ENCODE measurements at regions not wholly inside any gene's neighbourhood (a gene's known extent, or its start where the extent isn't known, plus 50 kb on each side); places are given as distances from the start of the nearest gene placed in this dataset.

DNA sequence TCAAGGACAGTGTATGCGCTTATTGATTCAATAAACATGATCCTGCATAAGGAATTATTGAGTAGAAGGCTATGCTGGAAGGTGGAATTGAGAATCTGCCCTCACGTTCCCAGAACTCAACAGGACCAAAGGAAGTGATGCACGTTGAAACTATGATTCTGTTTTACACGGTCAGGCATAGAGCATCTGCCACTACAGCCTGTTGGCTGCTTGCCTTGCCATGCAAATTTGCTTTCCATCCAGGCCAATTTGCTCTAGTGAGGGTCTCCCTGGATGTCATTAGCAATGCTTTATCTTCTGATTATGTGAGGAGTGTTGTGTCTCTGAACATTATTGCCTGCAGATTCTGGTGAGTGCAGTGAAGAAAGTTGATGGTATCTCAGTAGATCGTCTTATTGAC is 132.9 kb downstream of the ADRA2A start:
- ATAC-seq (no peak), DNase-seq (no peak)
- TF ChIP-seq, protein P1, sequence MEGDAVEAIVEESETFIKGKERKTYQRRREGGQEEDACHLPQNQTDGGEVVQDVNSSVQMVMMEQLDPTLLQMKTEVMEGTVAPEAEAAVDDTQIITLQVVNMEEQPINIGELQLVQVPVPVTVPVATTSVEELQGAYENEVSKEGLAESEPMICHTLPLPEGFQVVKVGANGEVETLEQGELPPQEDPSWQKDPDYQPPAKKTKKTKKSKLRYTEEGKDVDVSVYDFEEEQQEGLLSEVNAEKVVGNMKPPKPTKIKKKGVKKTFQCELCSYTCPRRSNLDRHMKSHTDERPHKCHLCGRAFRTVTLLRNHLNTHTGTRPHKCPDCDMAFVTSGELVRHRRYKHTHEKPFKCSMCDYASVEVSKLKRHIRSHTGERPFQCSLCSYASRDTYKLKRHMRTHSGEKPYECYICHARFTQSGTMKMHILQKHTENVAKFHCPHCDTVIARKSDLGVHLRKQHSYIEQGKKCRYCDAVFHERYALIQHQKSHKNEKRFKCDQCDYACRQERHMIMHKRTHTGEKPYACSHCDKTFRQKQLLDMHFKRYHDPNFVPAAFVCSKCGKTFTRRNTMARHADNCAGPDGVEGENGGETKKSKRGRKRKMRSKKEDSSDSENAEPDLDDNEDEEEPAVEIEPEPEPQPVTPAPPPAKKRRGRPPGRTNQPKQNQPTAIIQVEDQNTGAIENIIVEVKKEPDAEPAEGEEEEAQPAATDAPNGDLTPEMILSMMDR (IDR thresholded peaks at IDR 0.05): no peak
- Mint-ChIP-seq H3K4me3 (no peak overlapping the region), H3K27me3 (ENCODE audit: low read depth in 2 of 2) (peaks cover 3 to 8% of the 10 kb centered on the region in 2 donors), H3K36me3 (no peaks in the 10 kb centered on the region), H3K27ac (no peak overlapping the region), H3K9me3 (no peaks in the 10 kb centered on the region), H3K4me1 (no peaks in the 10 kb centered on the region)
- no peak overlapping the region for H3K4me3 ChIP-seq (ENCODE audit: low read length)
- WGBS (ENCODE audit: insufficient coverage): 86% methylated on average over 4 of the region's 5 CpGs
- no peaks in the 10 kb centered on the region for H3K4me1 ChIP-seq (ENCODE audit: control insufficient read depth, insufficient read depth, low read length)
- H3K27ac ChIP-seq (ENCODE audit: low read length): no peak overlapping the region
- no peaks in the 10 kb centered on the region for H3K36me3 ChIP-seq (ENCODE audit: control insufficient read depth, insufficient read depth, low read length)
- no peaks in the 10 kb centered on the region for H3K27me3 ChIP-seq (ENCODE audit: control insufficient read depth, insufficient read depth, low read length)
- no peaks in the 10 kb centered on the region for H3K9me3 ChIP-seq (ENCODE audit: control insufficient read depth, insufficient read depth, low read length)
- intact Hi-C loops (cut with micrococcal nuclease): no loop called here

DNA sequence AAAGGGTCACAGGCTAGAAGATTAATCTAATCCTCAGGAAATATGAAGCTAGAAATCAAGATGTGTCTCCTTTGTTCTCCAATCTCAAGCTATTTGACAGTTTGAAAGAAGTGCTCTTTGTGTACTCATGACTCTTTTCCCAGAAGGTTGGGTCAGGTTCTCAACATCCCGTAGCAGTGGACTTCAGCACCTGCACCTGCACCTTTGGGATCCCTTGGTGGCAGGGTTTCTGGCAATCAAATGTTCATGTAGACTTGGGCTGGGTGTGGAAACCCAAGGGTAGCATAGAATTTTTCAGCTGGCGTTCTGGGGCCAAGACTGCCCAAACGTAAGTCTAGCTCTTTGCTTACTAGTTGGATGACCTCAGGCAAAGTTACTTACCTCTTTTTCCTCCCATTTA is 134.4 kb downstream of the ADRA2A start:
- Histone ChIP-seq H3K36me3 (ENCODE audit: control insufficient read depth, insufficient read depth, low read length) (no peaks in the 10 kb centered on the region), H3K4me3 (ENCODE audit: low read length) (no peak overlapping the region), H3K4me1 (ENCODE audit: control insufficient read depth, insufficient read depth, low read length) (no peaks in the 10 kb centered on the region), H3K9me3 (ENCODE audit: control insufficient read depth, insufficient read depth, low read length) (no peaks in the 10 kb centered on the region), H3K27me3 (ENCODE audit: control insufficient read depth, insufficient read depth, low read length) (no peaks in the 10 kb centered on the region), H3K27ac (ENCODE audit: low read length) (no peak overlapping the region)
- TF ChIP-seq, protein P1 (IDR thresholded peaks at IDR 0.05): no peak
- WGBS (ENCODE audit: insufficient coverage): 91% methylated on average over 2 of the region's 3 CpGs
- Mint-ChIP-seq H3K9me3 (no peaks in the 10 kb centered on the region), H3K4me3 (no peak overlapping the region), H3K27me3 (ENCODE audit: low read depth in 2 of 2) (peaks cover 0 to 7% of the 10 kb centered on the region in 2 donors), H3K36me3 (no peaks in the 10 kb centered on the region), H3K4me1 (no peaks in the 10 kb centered on the region), H3K27ac (no peak overlapping the region)
- ATAC-seq (no peak), DNase-seq (no peak)
- intact Hi-C loops (cut with micrococcal nuclease): no loop called here

DNA sequence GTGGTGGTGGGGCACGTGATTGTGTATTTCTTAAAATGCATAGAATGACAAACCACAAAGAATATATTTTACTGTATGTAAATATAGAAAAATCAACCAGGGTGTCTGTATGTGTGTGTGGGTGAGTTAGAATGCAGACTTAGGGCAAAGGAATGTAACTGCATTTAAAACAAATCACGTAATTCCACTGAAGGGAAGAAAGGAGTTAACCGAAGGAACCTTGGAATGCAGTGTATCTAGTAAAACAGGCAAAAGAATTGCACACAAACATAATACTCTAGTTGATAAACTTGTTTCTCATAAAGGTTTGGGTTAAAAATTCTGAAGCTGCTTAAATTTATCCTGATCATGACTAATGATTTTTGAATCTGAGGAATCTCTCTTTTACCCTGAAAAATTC is 134.9 kb downstream of the ADRA2A start:
- Mint-ChIP-seq H3K27ac (no peak overlapping the region), H3K9me3 (no peaks in the 10 kb centered on the region), H3K4me3 (no peak overlapping the region), H3K36me3 (no peaks in the 10 kb centered on the region), H3K4me1 (no peaks in the 10 kb centered on the region), H3K27me3 (ENCODE audit: low read depth in 2 of 2) (peaks cover 0 to 7% of the 10 kb centered on the region in 2 donors)
- Histone ChIP-seq H3K4me3 (ENCODE audit: low read length) (no peak overlapping the region), H3K27ac (ENCODE audit: low read length) (no peak overlapping the region), H3K4me1 (ENCODE audit: control insufficient read depth, insufficient read depth, low read length) (no peaks in the 10 kb centered on the region), H3K9me3 (ENCODE audit: control insufficient read depth, insufficient read depth, low read length) (no peaks in the 10 kb centered on the region), H3K36me3 (ENCODE audit: control insufficient read depth, insufficient read depth, low read length) (no peaks in the 10 kb centered on the region), H3K27me3 (ENCODE audit: control insufficient read depth, insufficient read depth, low read length) (peaks cover under 1% of the 10 kb centered on the region)
- WGBS (ENCODE audit: insufficient coverage): 93% methylated on average over 2 of the region's 3 CpGs
- DNase-seq (no peak), ATAC-seq (no peak)
- TF ChIP-seq, protein P1 (IDR thresholded peaks at IDR 0.05): no peak
- intact Hi-C loops (cut with micrococcal nuclease): no loop called here

DNA sequence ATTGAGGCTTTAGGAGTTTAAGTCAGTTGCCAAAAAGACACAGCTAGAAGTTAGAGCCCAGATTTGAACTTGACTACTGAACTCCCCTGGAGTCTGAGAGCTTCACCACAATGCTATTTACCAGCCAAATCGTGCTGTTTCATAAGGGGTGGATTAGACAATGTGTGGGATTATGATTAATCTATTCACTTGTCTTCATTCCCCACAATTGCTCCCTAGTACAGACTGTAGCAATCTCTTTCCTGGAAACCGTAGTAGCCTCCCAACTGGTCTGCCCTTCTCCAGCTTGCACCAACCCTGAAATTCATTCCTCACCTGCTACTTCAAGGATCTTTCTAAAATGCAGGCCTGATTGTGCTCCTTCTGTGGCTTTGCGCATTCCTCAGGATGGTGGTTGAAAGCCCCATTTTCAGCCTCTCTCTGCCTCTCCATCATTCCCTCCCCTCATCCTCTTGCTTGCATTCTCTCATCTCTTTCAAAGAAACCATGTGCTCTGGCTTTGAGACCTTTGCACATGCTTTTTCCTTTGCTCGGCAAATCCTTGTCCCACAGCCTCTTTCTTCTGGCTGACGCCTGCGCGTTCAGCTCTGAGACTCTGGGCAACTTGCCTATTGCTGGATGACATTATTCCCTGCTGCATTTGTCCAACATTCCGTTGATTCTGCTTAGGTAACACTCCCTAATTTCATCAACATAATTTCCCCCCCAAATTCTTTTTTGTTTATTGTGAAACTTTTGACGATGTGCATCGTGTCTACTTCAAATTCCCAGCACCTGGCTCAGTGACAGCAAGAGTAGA is 145.1 kb downstream of the ADRA2A start:
- WGBS (ENCODE audit: insufficient coverage): 94% methylated on average over 9 of the region's 10 CpGs
- no peak for DNase-seq
- H3K27ac Mint-ChIP-seq: no peak overlapping the region

More for the DNA sequence above, 145.1 kb downstream of the ADRA2A start:
- TF ChIP-seq, protein P1 (IDR thresholded peaks at IDR 0.05): no peak
- no peaks in the 10 kb centered on the region for H3K4me1 ChIP-seq (ENCODE audit: control insufficient read depth, insufficient read depth, low read length)
- no peak overlapping the region for H3K4me3 ChIP-seq (ENCODE audit: low read length)
- H3K36me3 ChIP-seq (ENCODE audit: control insufficient read depth, insufficient read depth, low read length): no peaks in the 10 kb centered on the region
- H3K27me3 Mint-ChIP-seq (ENCODE audit: low read depth in 2 of 2): peaks cover 28 to 30% of the 10 kb centered on the region in 2 donors
- no peaks in the 10 kb centered on the region for H3K9me3 Mint-ChIP-seq
- no peak for ATAC-seq
- intact Hi-C loops (cut with micrococcal nuclease): no loop called here
- H3K27ac ChIP-seq (ENCODE audit: low read length): no peak overlapping the region
- peaks cover 9% of the 10 kb centered on the region for H3K27me3 ChIP-seq (ENCODE audit: control insufficient read depth, insufficient read depth, low read length)
- no peaks in the 10 kb centered on the region for H3K9me3 ChIP-seq (ENCODE audit: control insufficient read depth, insufficient read depth, low read length)
- H3K36me3 Mint-ChIP-seq: no peaks in the 10 kb centered on the region
- H3K4me3 Mint-ChIP-seq: no peak overlapping the region
- no peaks in the 10 kb centered on the region for H3K4me1 Mint-ChIP-seq
